ENCODE measurements at regions not wholly inside any gene's neighbourhood (a gene's known extent, or its start where the extent isn't known, plus 50 kb on each side); places are given as distances from the start of the nearest gene placed in this dataset.

DNA sequence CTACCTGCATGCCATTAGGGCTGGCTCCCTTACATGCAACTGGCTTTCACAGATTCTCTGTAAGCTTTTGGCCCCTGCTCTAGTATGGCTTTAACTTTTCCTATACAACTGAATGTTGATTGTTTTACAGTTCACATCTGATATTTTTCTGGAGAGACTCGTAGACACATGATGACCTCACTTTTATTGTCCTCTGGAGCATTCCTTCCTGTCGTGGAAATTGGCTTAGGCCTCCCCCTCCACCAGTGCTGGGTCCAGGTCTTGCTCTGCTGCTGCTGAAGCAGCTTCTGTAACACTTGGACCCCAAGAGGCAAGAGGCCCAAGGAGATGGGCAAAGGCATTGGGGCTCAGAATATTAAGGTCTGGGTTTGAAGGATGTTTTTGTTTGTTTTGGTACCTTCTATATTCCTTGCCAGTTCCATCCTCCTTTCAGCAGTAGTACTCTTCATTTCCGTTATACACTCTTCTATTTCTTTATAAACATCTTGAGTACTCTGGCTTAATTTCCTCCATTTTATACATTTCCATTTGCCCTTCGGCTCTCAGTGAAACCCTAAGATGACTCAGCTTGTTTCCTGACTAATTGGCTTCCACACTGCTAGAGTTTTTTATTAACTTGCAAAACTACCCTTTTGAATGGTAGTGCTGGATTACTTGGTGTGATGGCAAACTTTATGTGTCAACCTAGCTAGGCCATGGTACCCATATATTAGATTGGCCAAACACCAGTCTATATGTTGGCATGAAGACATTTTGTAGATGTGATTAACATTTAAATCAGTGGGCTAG, 219.8 kb downstream of the CDCA7 start:
- Histone ChIP-seq H3K4me1 (peaks cover 16 to 53% (median 17%) of the 10 kb centered on the region in 3 donors), H3K4me3 (no peak overlapping the region), H3K9me3 (no peaks in the 10 kb centered on the region), H3K27ac (no peak overlapping the region), H3K27me3 (no peaks in the 10 kb centered on the region), H3K36me3 (no peaks in the 10 kb centered on the region)
- DNase-seq = no peak
- TF ChIP-seq, protein P1, sequence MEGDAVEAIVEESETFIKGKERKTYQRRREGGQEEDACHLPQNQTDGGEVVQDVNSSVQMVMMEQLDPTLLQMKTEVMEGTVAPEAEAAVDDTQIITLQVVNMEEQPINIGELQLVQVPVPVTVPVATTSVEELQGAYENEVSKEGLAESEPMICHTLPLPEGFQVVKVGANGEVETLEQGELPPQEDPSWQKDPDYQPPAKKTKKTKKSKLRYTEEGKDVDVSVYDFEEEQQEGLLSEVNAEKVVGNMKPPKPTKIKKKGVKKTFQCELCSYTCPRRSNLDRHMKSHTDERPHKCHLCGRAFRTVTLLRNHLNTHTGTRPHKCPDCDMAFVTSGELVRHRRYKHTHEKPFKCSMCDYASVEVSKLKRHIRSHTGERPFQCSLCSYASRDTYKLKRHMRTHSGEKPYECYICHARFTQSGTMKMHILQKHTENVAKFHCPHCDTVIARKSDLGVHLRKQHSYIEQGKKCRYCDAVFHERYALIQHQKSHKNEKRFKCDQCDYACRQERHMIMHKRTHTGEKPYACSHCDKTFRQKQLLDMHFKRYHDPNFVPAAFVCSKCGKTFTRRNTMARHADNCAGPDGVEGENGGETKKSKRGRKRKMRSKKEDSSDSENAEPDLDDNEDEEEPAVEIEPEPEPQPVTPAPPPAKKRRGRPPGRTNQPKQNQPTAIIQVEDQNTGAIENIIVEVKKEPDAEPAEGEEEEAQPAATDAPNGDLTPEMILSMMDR (IDR thresholded peaks at IDR 0.05) = no peak
- whole genome bisulfite sequencing, 2 donors = 28 to 49% methylated on average over 4 of the region's 4 CpGs
- intact Hi-C loops (cut with DNase I) = no loop called here

DNA sequence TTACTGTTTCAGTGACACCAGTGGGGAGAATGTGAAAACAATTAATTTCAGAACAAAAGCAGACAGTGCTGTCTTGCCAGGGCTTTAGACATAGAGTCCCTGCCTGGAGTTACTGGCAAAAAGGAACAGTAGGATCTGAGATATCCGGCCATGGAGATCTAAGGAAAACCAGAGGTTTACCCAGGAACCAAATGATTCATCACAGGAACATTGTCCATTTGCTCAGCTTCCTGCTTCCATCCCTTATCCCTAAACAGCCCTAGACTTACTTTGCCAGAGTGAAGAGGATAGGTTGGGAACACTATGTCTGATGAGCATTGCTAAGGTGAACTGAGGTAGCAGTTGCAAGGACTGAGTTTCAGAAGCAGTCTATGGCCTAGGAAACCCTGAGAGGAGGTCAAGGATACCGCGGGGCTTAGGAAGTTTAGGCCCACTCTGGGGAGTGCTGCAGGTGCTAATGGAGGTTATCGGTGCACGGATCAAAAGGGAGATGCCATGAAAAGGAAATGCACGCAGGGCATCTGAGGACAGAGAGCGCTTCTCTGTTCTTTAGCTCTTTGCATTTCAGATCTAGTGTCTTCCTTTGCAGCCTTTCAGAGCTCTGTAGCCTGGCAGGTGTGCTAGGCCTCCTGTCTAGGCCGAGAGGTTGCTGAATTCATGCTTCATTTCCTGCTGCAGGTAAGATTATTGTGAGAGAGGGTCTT, 223.9 kb downstream of the CDCA7 start:
- TF ChIP-seq, protein P1 (IDR thresholded peaks at IDR 0.05) = no peak
- TF ChIP-seq POLR2A (IDR thresholded peaks at IDR 0.05) = no peak
- DNase-seq = no peak
- Histone ChIP-seq H3K9me3 (no peaks in the 10 kb centered on the region), H3K27ac (no peak overlapping the region), H3K27me3 (peaks cover 0 to 3% (median 0%) of the 10 kb centered on the region in 4 donors), H3K4me3 (no peak overlapping the region), H3K4me1 (peaks cover 0 to 13% (median 0%) of the 10 kb centered on the region in 3 donors), H3K36me3 (no peaks in the 10 kb centered on the region)
- intact Hi-C loops (cut with DNase I) = no loop called here
- 91% methylated on average over 4 to 8 of the region's 8 CpGs for WGBS, 2 donors

DNA sequence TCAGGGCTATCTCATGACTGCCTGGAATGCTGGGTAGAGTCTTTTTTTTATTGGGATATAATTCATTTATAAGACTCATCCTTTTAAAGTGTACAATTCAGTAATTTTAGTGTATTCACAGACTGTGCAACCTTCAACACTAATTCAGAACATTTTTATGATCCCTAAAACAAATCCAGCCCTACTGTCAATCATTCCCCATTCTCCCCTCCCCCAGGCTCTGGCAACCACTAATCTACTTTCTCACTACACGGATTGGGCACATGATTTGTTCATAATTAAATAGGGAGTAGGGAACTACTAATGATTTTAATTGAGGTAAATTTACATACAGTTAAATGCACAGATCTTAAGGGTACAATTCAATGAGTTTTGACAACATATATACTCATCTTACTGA, 225.7 kb downstream of the CDCA7 start:
- 69 to 85% methylated on average over 1 of the region's 1 CpG for WGBS, 2 donors
- no peaks in the 10 kb centered on the region for H3K4me1 ChIP-seq
- TF ChIP-seq, protein P1 (IDR thresholded peaks at IDR 0.05) = no peak
- no peak for TF ChIP-seq POLR2A (IDR thresholded peaks at IDR 0.05)
- H3K27ac ChIP-seq = no peak overlapping the region
- H3K4me3 ChIP-seq = no peak overlapping the region
- intact Hi-C loops (cut with DNase I) = no loop called here
- DNase-seq = no peak
- H3K36me3 ChIP-seq = no peaks in the 10 kb centered on the region
- peaks cover 0 to 3% (median 0%) of the 10 kb centered on the region in 4 donors for H3K27me3 ChIP-seq
- no peaks in the 10 kb centered on the region for H3K9me3 ChIP-seq

DNA sequence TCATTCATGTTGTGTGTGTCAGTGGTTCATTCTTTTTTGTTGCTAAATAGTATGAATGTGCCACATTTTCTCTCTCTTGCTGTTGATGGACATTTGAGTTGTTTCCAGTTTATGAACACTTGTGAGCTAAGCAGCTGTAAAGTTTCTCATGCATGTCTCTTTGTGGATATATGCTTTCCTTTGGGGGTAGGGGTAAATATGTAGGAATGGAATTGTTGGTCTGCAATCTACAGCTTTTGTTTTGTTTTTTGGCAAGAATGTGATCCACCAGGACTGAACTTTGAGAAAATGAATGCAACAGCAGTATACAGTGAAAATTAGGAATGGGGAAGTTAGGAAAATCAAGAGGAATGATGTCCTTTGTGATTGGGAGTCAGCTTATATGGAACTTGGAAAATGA, 226.3 kb downstream of the CDCA7 start:
- Histone ChIP-seq H3K9me3 (no peaks in the 10 kb centered on the region), H3K4me3 (no peak overlapping the region), H3K27ac (no peak overlapping the region), H3K4me1 (no peaks in the 10 kb centered on the region), H3K27me3 (peaks cover 0 to 3% (median 0%) of the 10 kb centered on the region in 4 donors), H3K36me3 (no peaks in the 10 kb centered on the region)
- DNase-seq = no peak
- intact Hi-C loops (cut with DNase I) = no loop called here
- no peak for TF ChIP-seq POLR2A (IDR thresholded peaks at IDR 0.05)
- TF ChIP-seq, protein P1 (IDR thresholded peaks at IDR 0.05) = no peak

DNA sequence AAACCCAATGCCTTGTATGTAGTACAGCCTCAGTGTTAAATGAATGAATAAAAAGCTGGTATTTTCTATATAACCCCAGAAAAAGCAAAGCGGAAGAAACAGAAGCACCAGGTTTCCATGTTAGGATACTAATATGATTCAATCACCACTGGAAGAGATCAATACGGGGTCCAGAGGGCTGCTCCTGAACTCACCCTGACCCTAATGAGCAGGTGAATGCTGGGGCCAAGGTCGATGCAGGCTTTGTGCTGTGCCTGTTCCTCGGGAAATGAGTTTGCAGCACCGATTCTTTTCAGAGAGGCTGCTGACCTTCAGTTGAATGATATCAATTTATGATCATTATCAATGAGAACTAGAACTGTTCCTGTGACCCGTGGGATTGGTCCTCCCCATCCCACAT, 228.5 kb downstream of the CDCA7 start:
- intact Hi-C loops (cut with DNase I) = no loop called here
- no peak for TF ChIP-seq POLR2A (IDR thresholded peaks at IDR 0.05)
- TF ChIP-seq, protein P1 (IDR thresholded peaks at IDR 0.05) = no peak
- DNase-seq = no peak
- Histone ChIP-seq H3K27ac (no peak overlapping the region), H3K36me3 (no peaks in the 10 kb centered on the region), H3K27me3 (peaks cover 0 to 3% (median 0%) of the 10 kb centered on the region in 4 donors), H3K4me3 (no peak overlapping the region), H3K4me1 (no peaks in the 10 kb centered on the region), H3K9me3 (no peaks in the 10 kb centered on the region)
- WGBS, 2 donors = 69 to 85% methylated on average over 6 of the region's 6 CpGs
